ENCODE measurements at regions not wholly inside any gene's neighbourhood (a gene's known extent, or its start where the extent isn't known, plus 50 kb on each side); places are given as distances from the start of the nearest gene placed in this dataset.

DNA sequence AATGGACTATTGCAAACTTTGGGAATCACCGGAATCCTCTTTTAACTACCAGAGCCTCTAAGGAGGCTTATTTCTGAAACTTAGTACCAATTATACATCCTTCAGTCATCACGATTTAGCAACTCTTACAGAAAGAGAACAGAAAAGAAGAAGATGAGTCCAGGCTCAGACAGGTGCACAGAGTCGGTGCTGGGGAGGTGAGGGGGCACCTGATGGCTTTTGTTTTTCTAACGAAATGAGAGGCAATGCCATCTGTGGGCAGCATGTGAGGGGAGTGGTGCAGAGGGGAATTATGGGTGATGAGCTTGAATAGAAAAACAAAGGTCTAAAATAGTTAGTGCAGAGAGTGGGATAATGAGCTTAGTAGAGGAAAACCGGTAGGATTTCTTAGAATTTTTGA lies 522.6 kb downstream of the CMPK2 start:
- Histone ChIP-seq H2AFZ (ENCODE audit: low read depth, low read length) (no peak overlapping the region), H3K9me3 (ENCODE audit: insufficient read depth, low read length, severe bottlenecking) (no peaks in the 10 kb centered on the region), H3K4me1 (ENCODE audit: insufficient read depth, low read length) (no peaks in the 10 kb centered on the region)

GRCh38 chr2:6352247-6352646 lies 513.5 kb downstream of the CMPK2 start:
- Histone ChIP-seq H3K36me3 (ENCODE audit: insufficient read depth, low read length) (no peaks in the 10 kb centered on the region), H3K27ac (ENCODE audit: low read length) (no peak overlapping the region), H4K20me1 (ENCODE audit: insufficient read depth, low read length) (no peaks in the 10 kb centered on the region), H3K9me3 (ENCODE audit: insufficient read depth, low read length, severe bottlenecking) (no peaks in the 10 kb centered on the region), H2AFZ (ENCODE audit: low read depth, low read length) (no peak overlapping the region), H3K4me3 (ENCODE audit: low read depth in 1 of 2, low read length in 2 of 2) (no peak overlapping the region), H3K79me2 (ENCODE audit: insufficient read depth, low read length) (no peaks in the 10 kb centered on the region), H3K9ac (ENCODE audit: low read depth, low read length) (no peak overlapping the region), H3K27me3 (ENCODE audit: insufficient read depth, low read length, poor library complexity) (no peaks in the 10 kb centered on the region), H3K4me2 (ENCODE audit: insufficient read depth, low read length) (no peak overlapping the region), H3K4me1 (ENCODE audit: insufficient read depth, low read length) (no peaks in the 10 kb centered on the region)
- DNase-seq (no peak), ATAC-seq (ENCODE audit: insufficient read depth, low read depth) (no peak)
- TF ChIP-seq EZH2 (IDR thresholded peaks at IDR 0.05; ENCODE audit: borderline replicate concordance, low read depth, low read length, severe bottlenecking) (no peak), CTCF (IDR thresholded peaks at IDR 0.05; ENCODE audit: borderline replicate concordance, extremely low read depth, low read length, poor library complexity, severe bottlenecking) (no peak)

More for the DNA sequence above, 522.6 kb downstream of the CMPK2 start:
- Histone ChIP-seq H3K27me3 (ENCODE audit: insufficient read depth, low read length, poor library complexity) (peaks cover 4% of the 10 kb centered on the region), H3K79me2 (ENCODE audit: insufficient read depth, low read length) (no peaks in the 10 kb centered on the region), H3K9ac (ENCODE audit: low read depth, low read length) (no peak overlapping the region), H3K4me3 (ENCODE audit: low read depth in 1 of 2, low read length in 2 of 2) (no peak overlapping the region), H3K4me2 (ENCODE audit: insufficient read depth, low read length) (no peak overlapping the region), H3K27ac (ENCODE audit: low read length) (no peak overlapping the region), H4K20me1 (ENCODE audit: insufficient read depth, low read length) (no peaks in the 10 kb centered on the region), H3K36me3 (ENCODE audit: insufficient read depth, low read length) (no peaks in the 10 kb centered on the region)
- no peak for ATAC-seq (ENCODE audit: insufficient read depth, low read depth)
- no peak for TF ChIP-seq CTCF (IDR thresholded peaks at IDR 0.05; ENCODE audit: borderline replicate concordance, extremely low read depth, low read length, poor library complexity, severe bottlenecking)
- TF ChIP-seq EZH2 (IDR thresholded peaks at IDR 0.05; ENCODE audit: borderline replicate concordance, low read depth, low read length, severe bottlenecking) = no peak
- DNase-seq = no peak

DNA sequence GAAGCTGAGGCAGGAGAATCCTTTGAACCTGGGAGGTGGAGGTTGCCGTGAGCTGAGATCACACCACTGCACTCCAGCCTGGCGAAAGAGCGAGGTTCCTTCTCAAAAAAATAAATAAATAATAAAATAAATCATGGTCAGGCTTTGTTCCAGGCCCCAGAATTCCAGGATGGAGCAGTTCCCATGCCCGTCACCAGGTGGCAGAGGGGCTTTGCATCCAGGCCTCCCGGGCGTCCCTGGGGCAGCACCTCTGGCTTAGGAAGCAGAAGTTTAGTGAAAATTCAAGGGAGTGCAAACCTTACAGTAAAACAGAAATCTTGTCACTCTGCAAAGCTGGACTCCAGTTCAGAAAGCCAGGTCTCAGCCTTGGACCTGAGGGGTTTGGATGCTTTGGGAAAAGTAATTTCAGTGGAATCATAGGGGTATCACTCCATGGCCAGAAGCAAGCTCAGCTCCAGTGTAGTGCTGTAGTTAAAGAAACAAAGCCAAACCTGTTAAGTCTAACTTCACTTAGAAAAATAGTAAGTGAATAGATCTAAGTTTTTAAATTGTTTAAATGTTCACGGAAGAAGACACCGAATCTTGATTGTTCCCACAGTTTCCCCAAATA lies 512.7 kb downstream of the CMPK2 start:
- no peaks in the 10 kb centered on the region for H3K79me2 ChIP-seq (ENCODE audit: insufficient read depth, low read length)
- no peak overlapping the region for H3K27ac ChIP-seq (ENCODE audit: low read length)
- H3K4me2 ChIP-seq (ENCODE audit: insufficient read depth, low read length) = no peak overlapping the region
- TF ChIP-seq EZH2 (IDR thresholded peaks at IDR 0.05; ENCODE audit: borderline replicate concordance, low read depth, low read length, severe bottlenecking) (no peak), CTCF (IDR thresholded peaks at IDR 0.05; ENCODE audit: borderline replicate concordance, extremely low read depth, low read length, poor library complexity, severe bottlenecking) (peak; percentile 53)
- no peaks in the 10 kb centered on the region for H4K20me1 ChIP-seq (ENCODE audit: insufficient read depth, low read length)
- H3K9ac ChIP-seq (ENCODE audit: low read depth, low read length) = no peak overlapping the region
- ATAC-seq (ENCODE audit: insufficient read depth, low read depth) (no peak), DNase-seq (peak; percentile 13)
- H3K9me3 ChIP-seq (ENCODE audit: insufficient read depth, low read length, severe bottlenecking) = no peaks in the 10 kb centered on the region
- H3K36me3 ChIP-seq (ENCODE audit: insufficient read depth, low read length) = no peaks in the 10 kb centered on the region
- H3K27me3 ChIP-seq (ENCODE audit: insufficient read depth, low read length, poor library complexity) = no peaks in the 10 kb centered on the region
- no peak overlapping the region for H2AFZ ChIP-seq (ENCODE audit: low read depth, low read length)
- no peak overlapping the region for H3K4me3 ChIP-seq (ENCODE audit: low read depth in 1 of 2, low read length in 2 of 2)
- H3K4me1 ChIP-seq (ENCODE audit: insufficient read depth, low read length) = no peaks in the 10 kb centered on the region
